ENCODE measurements at regions not wholly inside any gene's neighbourhood (a gene's known extent, or its start where the extent isn't known, plus 50 kb on each side); places are given as distances from the start of the nearest gene placed in this dataset.

DNA sequence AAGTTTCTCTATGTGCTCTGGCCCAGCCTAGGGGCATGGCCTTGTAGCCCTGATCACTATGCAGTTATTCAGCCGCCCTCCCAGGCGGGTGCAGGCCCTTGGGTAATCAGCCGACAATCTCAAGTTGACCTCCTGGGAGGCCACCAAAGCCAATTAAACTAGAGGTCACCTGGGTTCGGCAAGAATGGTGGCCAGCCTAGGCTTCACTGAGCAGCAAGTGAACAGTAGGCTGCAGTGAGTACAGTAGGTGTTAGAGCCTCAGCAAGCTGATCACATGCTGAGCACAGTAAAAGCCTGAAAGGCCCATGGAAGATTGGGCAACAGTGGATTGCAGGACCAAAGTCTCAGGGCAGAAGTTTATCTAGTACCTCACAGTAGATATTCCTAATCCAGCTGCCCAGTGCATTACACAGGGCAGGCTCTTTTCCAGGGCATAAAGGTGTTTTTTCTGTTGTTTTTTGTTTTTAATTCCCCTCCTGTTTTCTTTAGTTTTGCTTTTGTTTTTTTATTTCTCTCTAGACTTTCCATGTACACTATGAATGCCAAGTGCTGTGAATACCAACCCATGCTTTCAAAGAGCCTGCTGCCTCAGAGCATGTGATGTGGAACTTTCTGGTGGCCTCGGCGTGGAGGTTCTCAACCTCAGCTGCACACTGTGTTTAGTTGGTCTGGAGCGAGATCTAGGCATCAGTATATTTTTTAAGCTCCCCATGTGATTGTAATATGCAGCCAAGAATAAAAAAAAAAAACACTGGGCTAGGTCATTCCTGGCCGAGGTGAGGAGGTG, 55.9 kb upstream of the ATL2 start:
- Histone ChIP-seq H3K79me2 (ENCODE audit: insufficient read depth, low read length) (no peaks in the 10 kb centered on the region), H3K36me3 (ENCODE audit: control insufficient read depth in 1 of 2, insufficient read depth in 2 of 2, low read length in 2 of 2) (no peaks in the 10 kb centered on the region), H3K27ac (ENCODE audit: low read depth, low read length) (no peak overlapping the region), H3K9me2 (ENCODE audit: insufficient read depth) (no peaks in the 10 kb centered on the region), H3K4me2 (ENCODE audit: low read length) (peak overlapping the region; percentile 38), H3K4me3 (replicated peaks in 1 of 2; ENCODE audit: low read depth in 1 of 2, low read length in 2 of 2) (no peak overlapping the region), H2AFZ (ENCODE audit: low read depth, low read length, poor library complexity, severe bottlenecking) (no peak overlapping the region), H4K20me1 (ENCODE audit: insufficient read depth) (no peaks in the 10 kb centered on the region), H3K4me1 (ENCODE audit: control insufficient read depth in 1 of 2, insufficient read depth in 2 of 2, low read length in 2 of 2) (peaks cover 16 to 31% of the 10 kb centered on the region in 2 experiments), H3K27me3 (ENCODE audit: insufficient read depth, low read length) (no peaks in the 10 kb centered on the region; the same call in 1 of the 2 replicates), H3K9me3 (ENCODE audit: control insufficient read depth in 1 of 2, insufficient read depth in 1 of 2, low read depth in 1 of 2, low read length in 2 of 2) (no peaks in the 10 kb centered on the region), H3K9ac (ENCODE audit: low read length) (no peak overlapping the region)
- POLR2A ChIA-PET = interaction anchor here (0.5 kb wide), 1 partner anchor 317 kb away, joined by 5 read pairs; no protein-coding TSS in a partner anchor
- intact Hi-C loops (cut with micrococcal nuclease) = no loop called here
- ATAC-seq (peak; percentile 55), DNase-seq (ENCODE audit: low read depth, low spot score) (no peak)
- TF ChIP-seq REST (IDR thresholded peaks at IDR 0.05; ENCODE audit: low read depth) = no peak
- TF ChIP-seq CBX3 (IDR thresholded peaks at IDR 0.05; ENCODE audit: low read depth) = no peak
- TF ChIP-seq MAX (IDR thresholded peaks at IDR 0.05) = no peak
- TF ChIP-seq ZFX (IDR thresholded peaks at IDR 0.05) = no peak
- no peak for TF ChIP-seq JUND (IDR thresholded peaks at IDR 0.05)
- no peak for TF ChIP-seq TCF7L2 (IDR thresholded peaks at IDR 0.05; ENCODE audit: borderline replicate concordance, extremely low read depth, insufficient read depth, insufficient read length)
- TF ChIP-seq, protein P1, sequence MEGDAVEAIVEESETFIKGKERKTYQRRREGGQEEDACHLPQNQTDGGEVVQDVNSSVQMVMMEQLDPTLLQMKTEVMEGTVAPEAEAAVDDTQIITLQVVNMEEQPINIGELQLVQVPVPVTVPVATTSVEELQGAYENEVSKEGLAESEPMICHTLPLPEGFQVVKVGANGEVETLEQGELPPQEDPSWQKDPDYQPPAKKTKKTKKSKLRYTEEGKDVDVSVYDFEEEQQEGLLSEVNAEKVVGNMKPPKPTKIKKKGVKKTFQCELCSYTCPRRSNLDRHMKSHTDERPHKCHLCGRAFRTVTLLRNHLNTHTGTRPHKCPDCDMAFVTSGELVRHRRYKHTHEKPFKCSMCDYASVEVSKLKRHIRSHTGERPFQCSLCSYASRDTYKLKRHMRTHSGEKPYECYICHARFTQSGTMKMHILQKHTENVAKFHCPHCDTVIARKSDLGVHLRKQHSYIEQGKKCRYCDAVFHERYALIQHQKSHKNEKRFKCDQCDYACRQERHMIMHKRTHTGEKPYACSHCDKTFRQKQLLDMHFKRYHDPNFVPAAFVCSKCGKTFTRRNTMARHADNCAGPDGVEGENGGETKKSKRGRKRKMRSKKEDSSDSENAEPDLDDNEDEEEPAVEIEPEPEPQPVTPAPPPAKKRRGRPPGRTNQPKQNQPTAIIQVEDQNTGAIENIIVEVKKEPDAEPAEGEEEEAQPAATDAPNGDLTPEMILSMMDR (IDR thresholded peaks at IDR 0.05 in 2 of 3, conservative IDR thresholded peaks at IDR 0.05 in 1 of 3; ENCODE audit: borderline replicate concordance in 1 of 3, insufficient read depth in 1 of 3, low read depth in 2 of 3, low read length in 2 of 3) = no peak
- no peak for TF ChIP-seq POLR2A (IDR thresholded peaks at IDR 0.05; ENCODE audit: borderline replicate concordance, extremely low read depth, insufficient read depth, insufficient read length)
- TF ChIP-seq SRF (IDR thresholded peaks at IDR 0.05; ENCODE audit: low read depth) = no peak
- TF ChIP-seq POLR2AphosphoS5 (IDR thresholded peaks at IDR 0.05; ENCODE audit: low read depth, low read length) = no peak
- TF ChIP-seq FOSL1 (IDR thresholded peaks at IDR 0.05; ENCODE audit: low read depth) = no peak
- CTCF ChIA-PET = interaction anchor here (1.3 kb wide), 1 partner anchor 13 kb away, joined by 4 read pairs; no protein-coding TSS in a partner anchor
- no TSS peak for BruUV-seq (replicated peaks)
- RAD21 ChIA-PET (ENCODE audit: low non-redundant PET in 1 of 2, low total read pairs in 2 of 2, uncharacterized antibody in 2 of 2, unreplicated experiment in 2 of 2) = no interaction called here
